Pancreas (tissue), 10 donors: ENCODE measurements at regions not wholly inside any gene's neighbourhood (a gene's known extent, or its start where the extent isn't known, plus 50 kb on each side); places are given as distances from the start of the nearest gene placed in this dataset.

Experiments
- ATAC-seq, 4 donors: fragments of 200-7000 bp; cut with Tn5 transposase; one replicate each; pipeline versions ENCODE4 v1.8.0 to v1.9.1; 2020; ENCODE audit warnings: mild to moderate bottlenecking in 4 of 4, moderate library complexity in 4 of 4
- DNase-seq, 6 donors: peaks; one replicate each; pipeline ENCODE4 v3.0.0-alpha.2; 2020
- FAIRE-seq: peaks from 2 replicates; lab custom pipeline; 2012; peaks lifted over from hg19 to GRCh38; lab: Jason Lieb, UNC
- H3K27ac ChIP-seq, 4 donors: fragments of 200-600 bp; sonication (generic); 1 replicate in 3 of 4; 2 replicates in 1 of 4; pipeline versions ENCODE4 v1.5.0 to v1.8.0; 2020
- H3K27me3 ChIP-seq, 4 donors: fragments of 200-600 bp; one replicate each; pipeline ENCODE4 v1.8.0; 2021
- H3K36me3 ChIP-seq, 3 donors: fragments of 200-600 bp; sonication (generic) in 1 of 3; one replicate each; pipeline versions ENCODE4 v1.5.0 to v1.8.0; 2020 to 2021
- H3K4me1 ChIP-seq, 3 donors: fragments of 200-600 bp; one replicate each; pipeline ENCODE4 v1.8.0; 2021
- H3K4me3 ChIP-seq, 4 donors: fragments of 200-600 bp; sonication (generic) in 2 of 4; one replicate each; pipeline versions ENCODE4 v1.5.0 to v1.8.0; 2020 to 2021
- H3K9me3 ChIP-seq, 4 donors: fragments of 200-600 bp; one replicate each; pipeline ENCODE4 v1.8.0; 2021
- WGBS, 2 donors: extraction: QIAGEN DNeasy Blood & Tissue Kit; methylation state at CpG; one replicate each; pipeline ENCODE4 v1.1.7; 2013; 5-methylcytosine and 5-hydroxymethylcytosine counted together
- intact Hi-C, 3 donors: fragments of 100-400 bp; cut with DNase I; formaldehyde crosslinking; loops; one replicate each; pipeline versions ENCODE4 v1.11.1 to v1.14.2; 2022
- TF ChIP-seq, protein P1 (sequence below), 4 donors: fragments of 200-600 bp; sonication (generic) in 3 of 4; IDR thresholded peaks; one replicate each; pipeline versions ENCODE4 v1.5.0 to v1.8.0; 2021; ENCODE audit warnings: antibody characterized with exemption in 4 of 4
- donor health status: healthy with polysubstance abuse.
- donor health status: DM: no; HTN: no; CAD: no; lungs with moderate emphysema.
- donor health status: DM: no; HTN: no; CAD: no.
- donor health status: control.
- donor health status: control.
- donor health status: Bipolar disorder and iron deficiency.
- donor health status: DM: yes; HTN: yes; CAD: no.
- donor health status: DM: no; HTN: no; CAD: no.
- donor health status: DM: no; HTN: no; CAD: no.
- donor health status: DM: yes; HTN: yes; CAD: no.

DNA sequence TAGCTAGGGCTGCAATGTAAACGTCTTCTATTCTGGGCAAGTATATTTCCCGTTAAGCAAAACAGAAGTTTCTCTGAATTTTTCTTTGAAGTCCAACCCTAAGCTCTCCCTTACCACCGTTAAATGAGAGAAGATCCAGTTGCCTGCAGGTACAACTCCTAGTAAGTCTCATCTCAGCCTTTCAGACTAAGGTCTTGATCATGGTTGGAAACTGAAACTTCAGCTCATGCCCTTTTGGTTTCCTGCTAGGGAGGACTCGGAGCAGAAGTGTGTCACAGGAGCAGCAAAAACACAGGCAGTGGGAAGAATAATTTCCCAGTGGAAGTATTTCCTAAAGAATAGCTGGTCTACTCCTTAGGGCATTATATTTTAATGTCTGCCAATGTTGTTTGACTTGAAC, 717.9 kb downstream of the PRELID2 start:
- no peak for FAIRE-seq

DNA sequence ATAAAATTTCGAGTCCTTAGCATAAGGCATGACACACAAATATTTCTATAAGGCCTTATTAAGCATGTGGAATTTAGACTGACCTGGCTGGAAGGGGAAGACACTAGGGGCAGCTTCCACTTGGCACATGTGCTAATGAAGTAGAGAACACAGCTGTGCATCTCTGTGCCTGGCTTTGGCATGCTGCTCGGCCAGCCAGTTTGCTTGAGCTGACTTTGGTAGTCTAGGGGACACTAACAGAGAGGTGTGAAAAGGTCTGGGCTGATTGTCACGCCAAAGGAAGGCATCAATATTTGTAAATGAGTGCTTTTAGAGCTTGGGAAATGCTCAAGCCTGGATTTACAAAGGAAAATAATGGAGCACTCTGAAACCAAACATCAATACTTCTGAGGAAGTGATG, 723.7 kb downstream of the PRELID2 start:
- H3K4me1 ChIP-seq = no peaks in the 10 kb centered on the region
- H3K9me3 ChIP-seq = no peaks in the 10 kb centered on the region
- no peak for DNase-seq
- H3K4me3 ChIP-seq = no peak overlapping the region
- FAIRE-seq = no peak
- TF ChIP-seq, protein P1, sequence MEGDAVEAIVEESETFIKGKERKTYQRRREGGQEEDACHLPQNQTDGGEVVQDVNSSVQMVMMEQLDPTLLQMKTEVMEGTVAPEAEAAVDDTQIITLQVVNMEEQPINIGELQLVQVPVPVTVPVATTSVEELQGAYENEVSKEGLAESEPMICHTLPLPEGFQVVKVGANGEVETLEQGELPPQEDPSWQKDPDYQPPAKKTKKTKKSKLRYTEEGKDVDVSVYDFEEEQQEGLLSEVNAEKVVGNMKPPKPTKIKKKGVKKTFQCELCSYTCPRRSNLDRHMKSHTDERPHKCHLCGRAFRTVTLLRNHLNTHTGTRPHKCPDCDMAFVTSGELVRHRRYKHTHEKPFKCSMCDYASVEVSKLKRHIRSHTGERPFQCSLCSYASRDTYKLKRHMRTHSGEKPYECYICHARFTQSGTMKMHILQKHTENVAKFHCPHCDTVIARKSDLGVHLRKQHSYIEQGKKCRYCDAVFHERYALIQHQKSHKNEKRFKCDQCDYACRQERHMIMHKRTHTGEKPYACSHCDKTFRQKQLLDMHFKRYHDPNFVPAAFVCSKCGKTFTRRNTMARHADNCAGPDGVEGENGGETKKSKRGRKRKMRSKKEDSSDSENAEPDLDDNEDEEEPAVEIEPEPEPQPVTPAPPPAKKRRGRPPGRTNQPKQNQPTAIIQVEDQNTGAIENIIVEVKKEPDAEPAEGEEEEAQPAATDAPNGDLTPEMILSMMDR (IDR thresholded peaks at IDR 0.05) = no peak
- intact Hi-C loops = no loop called here
- no peak overlapping the region for H3K27ac ChIP-seq
- H3K27me3 ChIP-seq = no peaks in the 10 kb centered on the region
- no peak for ATAC-seq
- no peaks in the 10 kb centered on the region for H3K36me3 ChIP-seq
- WGBS, 2 donors = 71 to 79% methylated on average over 3 of the region's 3 CpGs

More for the DNA sequence above, 717.9 kb downstream of the PRELID2 start:
- Histone ChIP-seq H3K9me3 (no peaks in the 10 kb centered on the region), H3K36me3 (no peaks in the 10 kb centered on the region), H3K4me3 (no peak overlapping the region), H3K4me1 (no peaks in the 10 kb centered on the region), H3K27me3 (no peaks in the 10 kb centered on the region), H3K27ac (no peak overlapping the region)
- TF ChIP-seq, protein P1 (IDR thresholded peaks at IDR 0.05) = no peak
- no peak for ATAC-seq
- no peak for DNase-seq
- intact Hi-C loops = no loop called here
- 77 to 78% methylated on average over 4 of the region's 4 CpGs for WGBS, 2 donors

DNA sequence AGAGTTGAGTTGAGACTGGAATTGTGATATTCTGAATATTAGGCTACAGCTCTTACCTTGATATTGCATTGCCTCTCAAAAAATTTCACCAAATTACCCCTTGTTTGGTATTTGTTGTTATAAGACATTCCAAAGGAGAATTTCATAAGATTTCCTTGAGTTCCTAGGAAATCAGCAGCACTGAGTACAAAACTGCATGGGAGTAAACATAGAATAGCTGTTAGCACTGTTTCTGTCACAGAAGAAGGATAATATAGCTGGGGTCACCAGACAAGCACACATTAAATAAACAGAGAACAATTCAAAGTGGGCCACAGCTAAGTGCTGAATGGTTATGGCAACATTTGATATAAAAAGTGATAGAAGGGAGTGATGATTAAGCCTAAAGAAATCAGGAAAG, 724.3 kb downstream of the PRELID2 start:
- Histone ChIP-seq H3K27ac (no peak overlapping the region), H3K9me3 (no peaks in the 10 kb centered on the region), H3K36me3 (no peaks in the 10 kb centered on the region), H3K4me1 (no peaks in the 10 kb centered on the region), H3K4me3 (no peak overlapping the region), H3K27me3 (no peaks in the 10 kb centered on the region)
- DNase-seq (no peak), FAIRE-seq (no peak), ATAC-seq (no peak)
- intact Hi-C loops = no loop called here
- TF ChIP-seq, protein P1 (IDR thresholded peaks at IDR 0.05) = no peak

DNA sequence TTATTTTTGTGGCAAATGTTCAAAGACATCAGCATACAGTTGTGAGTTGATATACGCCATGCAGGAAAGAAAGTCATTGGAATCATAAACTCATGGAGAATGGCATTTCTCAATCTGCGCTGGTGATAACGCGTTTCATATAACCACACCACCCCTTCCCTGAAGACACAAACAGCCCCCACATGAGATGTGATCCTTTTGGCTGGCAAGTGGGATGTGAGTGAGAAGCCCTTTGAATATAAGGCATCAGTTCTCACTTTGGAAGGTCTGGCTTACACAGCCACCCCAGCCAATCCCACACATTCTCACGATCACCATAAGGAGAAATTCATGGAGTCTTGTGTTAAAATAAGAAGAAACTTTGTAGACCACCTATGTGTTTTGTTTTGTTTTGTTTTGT, 725.0 kb downstream of the PRELID2 start:
- Histone ChIP-seq H3K4me3 (no peak overlapping the region), H3K27me3 (no peaks in the 10 kb centered on the region), H3K36me3 (no peaks in the 10 kb centered on the region), H3K27ac (no peak overlapping the region), H3K9me3 (no peaks in the 10 kb centered on the region), H3K4me1 (no peaks in the 10 kb centered on the region)
- DNase-seq (no peak), ATAC-seq (no peak), FAIRE-seq (no peak)
- intact Hi-C loops = no loop called here
- TF ChIP-seq, protein P1 (IDR thresholded peaks at IDR 0.05) = no peak
- WGBS, 2 donors = 90 to 95% methylated on average over 5 of the region's 5 CpGs

DNA sequence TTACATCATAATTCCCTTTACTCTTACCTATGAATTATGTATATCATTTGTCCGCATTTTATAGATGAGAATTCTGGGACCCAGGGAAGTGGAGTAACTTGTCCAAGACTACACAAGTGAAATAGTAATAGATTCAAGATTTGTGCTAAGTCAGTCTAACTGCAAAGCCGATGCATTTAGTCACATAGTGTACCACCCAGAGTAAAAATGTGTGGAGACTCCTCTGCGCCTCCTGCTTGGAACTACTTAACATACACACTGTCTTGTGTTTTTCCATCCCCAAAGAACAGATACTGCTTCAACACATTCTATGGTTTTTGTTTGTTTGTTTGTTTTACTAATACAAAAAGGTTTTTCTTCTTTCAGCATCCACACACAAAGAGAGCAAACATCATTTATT, 729.8 kb downstream of the PRELID2 start:
- no peaks in the 10 kb centered on the region for H3K36me3 ChIP-seq
- ATAC-seq = no peak
- WGBS, 2 donors = 91 to 95% methylated on average over 3 of the region's 3 CpGs
- no peak for DNase-seq
- no peaks in the 10 kb centered on the region for H3K4me1 ChIP-seq
- no peak overlapping the region for H3K27ac ChIP-seq
- H3K4me3 ChIP-seq = no peak overlapping the region
- no peaks in the 10 kb centered on the region for H3K27me3 ChIP-seq
- intact Hi-C loops = no loop called here
- H3K9me3 ChIP-seq = no peaks in the 10 kb centered on the region
- TF ChIP-seq, protein P1 (IDR thresholded peaks at IDR 0.05) = no peak
- no peak for FAIRE-seq
